Activated CD4-positive, CD25-positive, alpha-beta regulatory T cell treated with anti-CD3 and anti-CD28 coated beads, Interleukin-2, amount 50 U/mL, for 16 hours (primary cell): ENCODE measurements at regions not wholly inside any gene's neighbourhood (a gene's known extent, or its start where the extent isn't known, plus 50 kb on each side); places are given as distances from the start of the nearest gene placed in this dataset.
"Not testable (repeated sequence)": the region's sequence is repeated elsewhere in the genome, so short reads cannot be mapped to it uniquely, and the experiment has no call there.

Experiments
- DNase-seq: peaks from one replicate; pipeline ENCODE4 v3.0.0-alpha.2; 2020; ENCODE audit warnings: low read depth, low spot score

GRCh38 chr1:83395130-83395529, 603.8 kb downstream of the TTLL7 start:
- DNase-seq, result not testable (repeated sequence)

- not testable (repeated sequence) for DNase-seq
Observed at GRCh38 chr1:83386946-83387345, 612.0 kb downstream of the TTLL7 start.

- not testable (repeated sequence) for DNase-seq
Observed at GRCh38 chr1:83383107-83383506, 615.8 kb downstream of the TTLL7 start.

- DNase-seq, result not testable (repeated sequence)
Observed at GRCh38 chr1:83373018-83373417, 625.9 kb downstream of the TTLL7 start.

GRCh38 chr1:83369853-83370252, 629.1 kb downstream of the TTLL7 start:
- DNase-seq, result not testable (repeated sequence)

GRCh38 chr1:83365320-83365719, 633.6 kb downstream of the TTLL7 start:
- not testable (repeated sequence) for DNase-seq

- DNase-seq, result not testable (repeated sequence)
Observed at GRCh38 chr1:83345375-83345774, 653.6 kb downstream of the TTLL7 start.

- DNase-seq, result not testable (repeated sequence)
Observed at GRCh38 chr1:83343767-83344166, 655.2 kb downstream of the TTLL7 start.

- DNase-seq, result not testable (repeated sequence)
Observed at GRCh38 chr1:83342995-83343394, 655.9 kb downstream of the TTLL7 start.

GRCh38 chr1:83332308-83332707, 666.6 kb downstream of the TTLL7 start:
- DNase-seq, result not testable (repeated sequence)

GRCh38 chr1:83318366-83318765, 680.6 kb downstream of the TTLL7 start:
- no peak for DNase-seq

- not testable (repeated sequence) for DNase-seq
Observed at GRCh38 chr1:83315446-83315845, 683.5 kb downstream of the TTLL7 start.

GRCh38 chr1:83310161-83310560, 688.8 kb downstream of the TTLL7 start:
- DNase-seq, result not testable (repeated sequence)

- DNase-seq, result not testable (repeated sequence)
Observed at GRCh38 chr1:83309035-83309434, 689.9 kb downstream of the TTLL7 start.

GRCh38 chr1:83306811-83307210, 692.1 kb downstream of the TTLL7 start:
- not testable (repeated sequence) for DNase-seq

- DNase-seq, result not testable (repeated sequence)
Observed at GRCh38 chr1:83295594-83295993, 703.3 kb downstream of the TTLL7 start.

- DNase-seq, result not testable (repeated sequence)
Observed at GRCh38 chr1:83287391-83287790, 711.5 kb downstream of the TTLL7 start.

GRCh38 chr1:83274656-83275055, 724.3 kb downstream of the TTLL7 start:
- not testable (repeated sequence) for DNase-seq

GRCh38 chr1:83272484-83272883, 726.4 kb downstream of the TTLL7 start:
- not testable (repeated sequence) for DNase-seq

- DNase-seq, result not testable (repeated sequence)
Observed at GRCh38 chr1:83271834-83272233, 727.1 kb downstream of the TTLL7 start.

GRCh38 chr1:83270801-83271200, 728.1 kb downstream of the TTLL7 start:
- DNase-seq, result not testable (repeated sequence)

- not testable (repeated sequence) for DNase-seq
Observed at GRCh38 chr1:83263808-83264207, 735.1 kb downstream of the TTLL7 start.

GRCh38 chr1:83251687-83252086, 747.2 kb downstream of the TTLL7 start:
- DNase-seq, result not testable (repeated sequence)

- not testable (repeated sequence) for DNase-seq
Observed at GRCh38 chr1:83246780-83247179, 752.2 kb downstream of the TTLL7 start.
